ENCODE measurements at regions not wholly inside any gene's neighbourhood (a gene's known extent, or its start where the extent isn't known, plus 50 kb on each side); places are given as distances from the start of the nearest gene placed in this dataset.

DNA sequence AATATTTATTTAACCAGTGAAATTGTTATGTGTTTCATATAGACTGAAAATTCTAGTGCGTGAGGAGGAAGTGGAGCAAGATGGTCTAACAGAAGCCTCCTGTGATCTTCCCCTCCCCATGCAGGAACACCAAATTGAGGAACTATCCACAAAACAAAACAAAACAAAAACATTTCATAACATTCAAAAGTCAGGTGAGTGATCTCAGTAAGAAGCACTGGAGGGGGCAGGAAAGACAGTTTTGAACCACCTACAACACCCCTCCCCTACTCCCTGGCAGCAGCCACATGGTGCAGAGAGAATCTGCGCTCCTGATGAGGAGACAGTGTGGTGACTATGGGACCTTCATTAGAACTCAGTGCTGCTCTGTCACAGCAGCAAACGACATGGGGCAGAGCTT is 221.9 kb upstream of the SEMA3C start (continued):
- TF ChIP-seq MAFK (IDR thresholded peaks at IDR 0.05; ENCODE audit: low read depth, low read length) (no peak), SP2 (IDR thresholded peaks at IDR 0.05; ENCODE audit: low read length) (no peak)
